Activated CD4-positive, alpha-beta T cell treated with anti-CD3 and anti-CD28 coated beads, Interleukin-2, amount 50 U/mL, for 1 hour (primary cell): ENCODE measurements at regions not wholly inside any gene's neighbourhood (a gene's known extent, or its start where the extent isn't known, plus 50 kb on each side); places are given as distances from the start of the nearest gene placed in this dataset.
"Not testable (repeated sequence)": the region's sequence is repeated elsewhere in the genome, so short reads cannot be mapped to it uniquely, and the experiment has no call there.

Source experiments
- DNase-seq: peaks from one replicate; pipeline ENCODE4 v3.0.0-alpha.2; 2020

- no peak for DNase-seq
Observed at GRCh38 chr14:21874167-21874566, 200.5 kb upstream of the OR4E1 start.

DNA sequence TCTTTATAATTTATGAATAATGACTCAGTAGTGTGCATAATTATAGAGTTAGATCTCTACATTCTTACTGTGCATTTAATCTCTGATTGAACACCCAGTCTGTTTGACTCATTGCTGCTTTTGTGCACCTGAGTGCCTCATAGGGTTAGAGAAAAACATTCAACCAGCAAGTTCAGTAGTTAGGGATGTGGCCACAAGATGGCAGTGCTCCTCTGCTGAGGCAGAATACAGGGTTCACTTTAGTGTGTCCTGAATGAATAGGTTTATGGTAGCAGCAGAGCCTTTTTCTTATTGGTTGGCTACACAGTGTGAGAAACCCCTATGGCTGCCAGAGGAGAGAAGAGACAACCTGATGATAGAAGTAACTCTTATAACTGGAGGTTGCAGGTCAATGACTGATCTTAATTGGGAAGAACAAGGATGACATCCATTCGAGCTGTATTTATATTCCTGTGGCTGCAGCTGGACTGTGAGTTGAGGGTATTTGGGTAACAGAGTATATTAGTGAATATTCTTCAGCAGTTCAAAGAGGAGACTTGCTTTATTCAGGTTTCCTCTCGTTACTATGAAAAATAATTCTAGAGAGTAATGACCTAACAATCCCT, 194.9 kb upstream of the OR4E1 start:
- peak; percentile 77 for DNase-seq

DNA sequence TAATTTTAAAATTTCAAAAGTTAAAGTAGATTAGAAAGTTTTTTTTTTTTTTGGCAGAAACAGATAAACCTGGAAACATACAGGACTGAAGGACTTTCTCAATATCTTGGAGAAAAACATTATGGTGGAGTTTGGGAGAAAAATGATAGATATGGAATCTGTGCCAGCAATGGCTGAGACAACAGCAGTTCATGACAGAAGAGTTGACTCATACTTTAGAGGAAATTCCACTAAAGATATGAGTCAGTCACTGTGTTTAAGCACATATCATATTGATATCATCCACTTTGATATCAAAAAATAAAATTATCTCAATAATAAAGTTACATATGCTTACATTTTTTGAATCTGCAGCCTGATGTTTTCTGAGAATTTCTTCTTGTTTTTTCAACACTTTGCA, 193.9 kb upstream of the OR4E1 start:
- DNase-seq = no peak

- DNase-seq = no peak
Observed at GRCh38 chr14:21866479-21866878, 192.9 kb upstream of the OR4E1 start.

- no peak for DNase-seq
Observed at GRCh38 chr14:21863289-21863688, 189.7 kb upstream of the OR4E1 start.

GRCh38 chr14:21861153-21861552, 187.5 kb upstream of the OR4E1 start:
- no peak for DNase-seq

DNA sequence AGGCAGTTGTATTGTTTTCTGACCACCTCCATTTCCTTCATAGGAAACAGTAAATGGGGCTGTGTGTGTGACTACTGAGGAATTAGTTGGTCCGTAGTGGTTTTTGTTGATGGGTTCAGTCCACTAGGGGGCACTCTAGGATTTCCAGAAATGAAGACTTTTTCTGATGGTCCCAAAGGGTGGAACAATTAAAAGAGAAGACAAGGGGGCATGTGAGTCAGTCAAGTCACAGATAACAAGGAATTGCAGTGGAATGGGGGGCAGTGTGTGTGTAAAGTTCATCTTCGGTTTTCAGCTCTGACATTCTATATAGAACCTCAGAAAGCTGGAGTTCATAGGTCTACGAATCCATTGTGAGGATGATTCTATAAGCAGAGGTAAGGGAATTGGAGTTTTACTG, 186.6 kb upstream of the OR4E1 start:
- DNase-seq = peak; percentile 25

DNA sequence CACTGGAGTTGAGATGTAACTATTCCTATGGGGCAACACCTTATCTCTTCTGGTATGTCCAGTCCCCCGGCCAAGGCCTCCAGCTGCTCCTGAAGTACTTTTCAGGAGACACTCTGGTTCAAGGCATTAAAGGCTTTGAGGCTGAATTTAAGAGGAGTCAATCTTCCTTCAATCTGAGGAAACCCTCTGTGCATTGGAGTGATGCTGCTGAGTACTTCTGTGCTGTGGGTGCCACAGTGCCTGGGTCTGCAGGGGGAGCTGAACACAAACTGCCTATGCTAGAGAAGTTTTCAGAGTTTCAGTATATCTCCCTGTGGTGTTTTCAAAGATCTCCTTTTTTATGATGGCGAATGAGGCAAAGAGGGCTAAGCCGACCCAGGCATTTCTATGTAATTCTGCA, 179.2 kb upstream of the OR4E1 start:
- no peak for DNase-seq

GRCh38 chr14:21852061-21852664, 178.5 kb upstream of the OR4E1 start:
- peak; percentile 75 for DNase-seq

GRCh38 chr14:21846902-21847301, 173.3 kb upstream of the OR4E1 start:
- peak; percentile 19 for DNase-seq

- peak; percentile 66 for DNase-seq
Observed at GRCh38 chr14:21846227-21846885, 172.7 kb upstream of the OR4E1 start.

- no peak for DNase-seq
Observed at GRCh38 chr14:21840765-21841164, 167.1 kb upstream of the OR4E1 start.

GRCh38 chr14:21833836-21834235, 160.2 kb upstream of the OR4E1 start:
- no peak for DNase-seq

GRCh38 chr14:21825845-21826244, 152.2 kb upstream of the OR4E1 start:
- no peak for DNase-seq

DNA sequence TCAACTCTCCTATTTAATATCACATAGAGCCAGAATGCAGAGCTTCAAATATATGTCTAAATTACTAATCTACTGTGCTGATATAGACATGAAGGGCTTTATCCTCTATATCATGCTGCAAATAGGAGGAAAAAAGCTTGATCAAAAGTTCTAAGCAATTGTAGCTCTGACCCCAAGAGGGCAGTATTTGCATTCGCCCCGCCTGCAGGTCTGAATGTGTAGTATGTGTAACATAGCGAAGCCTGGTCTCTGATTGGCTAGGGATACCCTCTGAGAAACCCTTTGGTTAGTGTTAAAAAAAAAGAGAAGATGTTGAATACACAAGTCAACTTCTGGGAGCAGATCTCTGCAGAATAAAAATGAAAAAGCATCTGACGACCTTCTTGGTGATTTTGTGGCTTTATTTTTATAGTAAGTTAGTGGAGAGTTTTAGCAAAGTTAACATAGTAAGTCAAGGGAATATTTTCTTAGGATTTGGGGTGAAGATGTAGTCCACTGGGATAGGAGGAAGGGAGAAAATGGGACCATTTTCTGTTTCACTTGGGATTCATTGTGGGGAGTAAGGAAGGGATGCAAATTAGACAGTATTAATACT, 151.6 kb upstream of the OR4E1 start:
- DNase-seq = peak; percentile 29

GRCh38 chr14:21822109-21822508, 148.5 kb upstream of the OR4E1 start:
- DNase-seq = no peak

DNA sequence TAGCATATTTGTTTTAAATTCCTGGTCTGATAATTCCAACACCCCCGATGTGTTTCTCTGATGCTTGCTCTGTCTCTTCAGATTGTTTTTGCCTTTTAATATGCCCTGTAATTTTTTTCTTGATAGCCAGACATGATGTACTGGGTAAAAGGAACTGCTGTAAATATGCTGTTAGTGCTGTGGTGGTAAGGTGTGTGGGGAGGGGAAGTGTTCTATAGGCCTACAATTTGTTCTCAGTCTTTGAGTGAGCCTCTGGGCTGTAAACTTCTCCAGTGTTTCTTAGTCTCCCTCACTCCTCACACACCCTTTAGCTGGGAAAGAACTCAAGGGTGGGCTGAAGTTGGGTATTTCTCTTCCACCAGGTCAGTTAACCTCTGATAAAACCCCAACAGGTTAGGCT, 147.0 kb upstream of the OR4E1 start:
- no peak for DNase-seq

- not testable (repeated sequence) for DNase-seq
Observed at GRCh38 chr14:21819891-21820290, 146.3 kb upstream of the OR4E1 start.

GRCh38 chr14:21817010-21817409, 143.4 kb upstream of the OR4E1 start:
- DNase-seq = not testable (repeated sequence)

- DNase-seq = no peak
Observed at GRCh38 chr14:21807975-21808374, 134.4 kb upstream of the OR4E1 start.

DNA sequence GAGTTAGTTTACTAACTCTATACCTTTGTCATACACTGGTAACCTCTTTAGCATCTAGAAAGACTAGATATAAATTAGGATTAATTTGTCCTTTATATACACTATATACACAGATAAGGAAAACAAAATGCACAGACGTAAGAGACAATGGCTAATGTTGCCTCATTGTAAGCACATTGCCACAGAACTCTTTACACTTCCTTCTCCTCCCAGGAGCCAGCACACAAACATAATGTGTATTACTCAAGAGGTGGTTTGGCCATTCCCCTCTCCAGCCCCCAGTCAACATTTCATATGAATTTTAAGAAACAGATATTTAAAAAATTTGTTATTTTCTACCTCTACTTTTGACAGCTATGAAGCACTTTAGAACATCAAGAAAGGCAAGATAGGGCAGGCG, 131.4 kb upstream of the OR4E1 start:
- DNase-seq = no peak

- DNase-seq = no peak
Observed at GRCh38 chr14:21802441-21802840, 128.8 kb upstream of the OR4E1 start.

DNA sequence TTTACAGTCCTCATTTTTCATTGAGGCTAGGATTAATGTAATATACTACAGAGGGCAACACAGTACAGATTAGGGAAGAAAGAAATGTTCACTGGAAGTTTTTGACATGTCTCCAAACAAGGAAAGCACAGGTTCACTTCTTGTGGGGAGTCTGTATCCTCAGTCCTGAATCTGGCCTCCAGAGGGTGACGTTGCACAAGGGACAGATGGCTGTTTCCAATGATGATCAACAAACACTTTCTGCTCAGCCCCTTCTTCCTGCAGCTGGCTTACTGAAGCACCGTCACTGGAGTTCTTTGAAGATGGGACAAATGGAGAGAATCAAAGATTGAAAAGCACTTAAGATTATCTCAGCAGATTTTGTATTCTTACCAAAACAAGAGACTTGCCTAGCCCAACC, 123.3 kb upstream of the OR4E1 start:
- peak; percentile 2 for DNase-seq

GRCh38 chr14:21795456-21795855, 121.8 kb upstream of the OR4E1 start:
- no peak for DNase-seq
